DMS 273 (cell line): ENCODE measurements at regions not wholly inside any gene's neighbourhood (a gene's known extent, or its start where the extent isn't known, plus 50 kb on each side); places are given as distances from the start of the nearest gene placed in this dataset.
A peak's percentile ranks its signal among the peaks of the same experiment; 100 is the strongest.

Experiments
- DNase-seq: peaks from one replicate; lab custom pipeline; 2025; ENCODE audit not compliant: unreplicated experiment; lab: John Stamatoyannopoulos, UW

- no peak for DNase-seq
These were observed 108.9 kb upstream of the FAM20C start for GRCh38 chr7:83441-83840.

- DNase-seq, result no peak
These were observed 108.3 kb upstream of the FAM20C start for GRCh38 chr7:83861-84632.

- no peak for DNase-seq
These were observed 107.7 kb upstream of the FAM20C start for GRCh38 chr7:84633-85020.

GRCh38 chr7:85074-85882 is 107.1 kb upstream of the FAM20C start:
- DNase-seq, result no peak

GRCh38 chr7:85883-86515 is 106.4 kb upstream of the FAM20C start:
- DNase-seq, result no peak

- peak; percentile 50 for DNase-seq
These were observed 105.7 kb upstream of the FAM20C start for GRCh38 chr7:86629-87028.

- DNase-seq, result peak; percentile 91
These were observed 105.3 kb upstream of the FAM20C start for GRCh38 chr7:87047-87446.

- DNase-seq, result no peak
These were observed 104.7 kb upstream of the FAM20C start for GRCh38 chr7:87671-88070.

- DNase-seq, result peak; percentile 56
These were observed 104.1 kb upstream of the FAM20C start for GRCh38 chr7:88095-88926.

GRCh38 chr7:88927-89231 is 103.5 kb upstream of the FAM20C start:
- DNase-seq, result no peak

GRCh38 chr7:89232-90019 is 102.9 kb upstream of the FAM20C start:
- peak; percentile 67 for DNase-seq

- peak; percentile 43 for DNase-seq
These were observed 102.0 kb upstream of the FAM20C start for GRCh38 chr7:90111-91063.

GRCh38 chr7:91396-92175 is 100.8 kb upstream of the FAM20C start:
- no peak for DNase-seq

GRCh38 chr7:92231-92674 is 100.1 kb upstream of the FAM20C start:
- no peak for DNase-seq

- DNase-seq, result no peak
These were observed 99.3 kb upstream of the FAM20C start for GRCh38 chr7:92888-93672.

GRCh38 chr7:94251-94801 is 98.0 kb upstream of the FAM20C start:
- no peak for DNase-seq

GRCh38 chr7:95180-95862 is 97.0 kb upstream of the FAM20C start:
- DNase-seq, result no peak
